Testis (tissue), 2 donors: ENCODE measurements at regions not wholly inside any gene's neighbourhood (a gene's known extent, or its start where the extent isn't known, plus 50 kb on each side); places are given as distances from the start of the nearest gene placed in this dataset.

Experiments
- POLR2A ChIP-seq: fragments of 450-650 bp; IDR thresholded peaks from one replicate; pipeline ENCODE4 v1.6.1; 2017; ENCODE audit warnings: antibody characterized with exemption, mild to moderate bottlenecking, moderate library complexity
- TF ChIP-seq, protein P1 (sequence below), 3 experiments: fragments of 450-650 bp in 2 of 3; fragments of 200-600 bp in 1 of 3; sonication (generic) in 1 of 3; IDR thresholded peaks; one replicate each; pipeline ENCODE4 v1.5.1; 2016 to 2019; ENCODE audit warnings: antibody characterized with exemption in 3 of 3, mild to moderate bottlenecking in 2 of 3, moderate library complexity in 1 of 3

DNA sequence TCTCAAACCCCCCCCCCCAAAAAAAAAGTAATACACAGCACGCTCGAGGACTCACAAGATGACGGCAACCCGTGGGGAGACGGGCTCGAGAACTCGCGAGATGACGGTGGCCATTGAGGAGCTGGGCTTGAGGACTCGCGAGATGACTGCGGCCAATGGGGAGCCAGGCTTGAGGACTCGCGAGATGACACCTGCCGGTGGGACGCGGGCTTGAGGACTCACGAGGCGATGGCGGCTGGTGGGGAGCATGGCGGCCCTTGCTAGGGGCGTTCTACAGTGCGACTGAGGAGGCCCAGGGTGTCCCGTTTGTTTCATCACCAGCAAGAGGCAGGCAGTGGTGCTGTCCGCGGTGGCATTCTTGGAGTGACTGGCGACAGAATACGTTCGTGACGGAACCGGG is 172.4 kb upstream of the MAGEB16 start:
- TF ChIP-seq, protein P1, sequence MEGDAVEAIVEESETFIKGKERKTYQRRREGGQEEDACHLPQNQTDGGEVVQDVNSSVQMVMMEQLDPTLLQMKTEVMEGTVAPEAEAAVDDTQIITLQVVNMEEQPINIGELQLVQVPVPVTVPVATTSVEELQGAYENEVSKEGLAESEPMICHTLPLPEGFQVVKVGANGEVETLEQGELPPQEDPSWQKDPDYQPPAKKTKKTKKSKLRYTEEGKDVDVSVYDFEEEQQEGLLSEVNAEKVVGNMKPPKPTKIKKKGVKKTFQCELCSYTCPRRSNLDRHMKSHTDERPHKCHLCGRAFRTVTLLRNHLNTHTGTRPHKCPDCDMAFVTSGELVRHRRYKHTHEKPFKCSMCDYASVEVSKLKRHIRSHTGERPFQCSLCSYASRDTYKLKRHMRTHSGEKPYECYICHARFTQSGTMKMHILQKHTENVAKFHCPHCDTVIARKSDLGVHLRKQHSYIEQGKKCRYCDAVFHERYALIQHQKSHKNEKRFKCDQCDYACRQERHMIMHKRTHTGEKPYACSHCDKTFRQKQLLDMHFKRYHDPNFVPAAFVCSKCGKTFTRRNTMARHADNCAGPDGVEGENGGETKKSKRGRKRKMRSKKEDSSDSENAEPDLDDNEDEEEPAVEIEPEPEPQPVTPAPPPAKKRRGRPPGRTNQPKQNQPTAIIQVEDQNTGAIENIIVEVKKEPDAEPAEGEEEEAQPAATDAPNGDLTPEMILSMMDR (IDR thresholded peaks at IDR 0.05): no peak
- no peak for TF ChIP-seq POLR2A
